Brain microvascular endothelial cell (primary cell): ENCODE measurements at regions not wholly inside any gene's neighbourhood (a gene's known extent, or its start where the extent isn't known, plus 50 kb on each side); places are given as distances from the start of the nearest gene placed in this dataset.

Experiments used
- DNase-seq: peaks from one replicate; pipeline ENCODE4 v3.0.0-alpha.2; 2020
- H3K27ac ChIP-seq: fragments of 250-450 bp; sonication (Bioruptor Pico); 2 replicates; pipeline ENCODE4 v1.5.1; 2020; ENCODE audit warnings: mild to moderate bottlenecking, moderate library complexity
- H3K27me3 ChIP-seq: fragments of 250-450 bp; sonication (Bioruptor Pico); replicated peaks from 2 replicates; pipeline ENCODE4 v1.5.1; 2020; ENCODE audit warnings: mild to moderate bottlenecking
- H3K36me3 ChIP-seq: fragments of 250-450 bp; sonication (Bioruptor Pico); replicated peaks from 2 replicates; pipeline ENCODE4 v1.5.1; 2020; ENCODE audit warnings: mild to moderate bottlenecking
- H3K4me3 ChIP-seq: 2 replicates; pipeline ENCODE4 v1.5.1; 2011; ENCODE audit warnings: low read depth, mild to moderate bottlenecking, control low read depth, low read length, moderate library complexity
- in situ Hi-C: cut with HindIII; loops from 2 replicates; pipeline ENCODE4 v1.10.0; 2017; ENCODE audit warnings: low sequenced_read_pairs, low pct_ligation_motif_present
- TF ChIP-seq, protein P1 (sequence below): IDR thresholded peaks from 2 replicates; pipeline ENCODE4 v1.5.1; 2011; ENCODE audit warnings: low read depth, mild to moderate bottlenecking, moderate library complexity, low read length, control low read depth, inconsistent platforms; ENCODE audit errors: missing control alignments

- in situ Hi-C loops = no loop called here
- Histone ChIP-seq H3K36me3 (no peaks in the 10 kb centered on the region), H3K4me3 (no peak overlapping the region), H3K27ac (no peak overlapping the region), H3K27me3 (no peaks in the 10 kb centered on the region)
- no peak for DNase-seq
- TF ChIP-seq, protein P1, sequence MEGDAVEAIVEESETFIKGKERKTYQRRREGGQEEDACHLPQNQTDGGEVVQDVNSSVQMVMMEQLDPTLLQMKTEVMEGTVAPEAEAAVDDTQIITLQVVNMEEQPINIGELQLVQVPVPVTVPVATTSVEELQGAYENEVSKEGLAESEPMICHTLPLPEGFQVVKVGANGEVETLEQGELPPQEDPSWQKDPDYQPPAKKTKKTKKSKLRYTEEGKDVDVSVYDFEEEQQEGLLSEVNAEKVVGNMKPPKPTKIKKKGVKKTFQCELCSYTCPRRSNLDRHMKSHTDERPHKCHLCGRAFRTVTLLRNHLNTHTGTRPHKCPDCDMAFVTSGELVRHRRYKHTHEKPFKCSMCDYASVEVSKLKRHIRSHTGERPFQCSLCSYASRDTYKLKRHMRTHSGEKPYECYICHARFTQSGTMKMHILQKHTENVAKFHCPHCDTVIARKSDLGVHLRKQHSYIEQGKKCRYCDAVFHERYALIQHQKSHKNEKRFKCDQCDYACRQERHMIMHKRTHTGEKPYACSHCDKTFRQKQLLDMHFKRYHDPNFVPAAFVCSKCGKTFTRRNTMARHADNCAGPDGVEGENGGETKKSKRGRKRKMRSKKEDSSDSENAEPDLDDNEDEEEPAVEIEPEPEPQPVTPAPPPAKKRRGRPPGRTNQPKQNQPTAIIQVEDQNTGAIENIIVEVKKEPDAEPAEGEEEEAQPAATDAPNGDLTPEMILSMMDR = no peak
These were observed 156.7 kb upstream of the PLET1 start for GRCh38 chr11:112417339-112417738.

DNA sequence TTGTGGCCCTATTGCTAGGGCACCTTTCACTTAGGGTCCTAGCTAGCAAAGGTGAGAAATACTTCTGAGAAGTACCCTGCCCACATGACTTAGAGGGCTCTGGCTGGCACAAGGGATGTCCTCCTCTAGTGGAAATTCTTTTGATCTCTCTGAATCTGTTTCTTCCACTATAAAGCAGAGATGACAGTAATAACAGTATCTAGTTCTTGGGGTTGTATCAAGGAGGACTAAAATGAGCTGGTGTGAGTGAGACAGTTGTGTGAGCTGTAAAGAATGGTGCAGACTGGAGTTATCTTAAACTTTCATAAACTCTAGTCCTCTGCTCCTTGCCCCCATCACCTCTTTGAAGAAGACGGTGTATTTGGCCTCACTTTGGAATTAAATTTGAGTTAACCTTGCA is 157.8 kb upstream of the PLET1 start:
- TF ChIP-seq, protein P1 = no peak
- no peak for DNase-seq
- Histone ChIP-seq H3K36me3 (no peaks in the 10 kb centered on the region), H3K27ac (no peak overlapping the region), H3K27me3 (no peaks in the 10 kb centered on the region), H3K4me3 (no peak overlapping the region)
- in situ Hi-C loops = no loop called here

GRCh38 chr11:112421879-112422278 is 161.2 kb upstream of the PLET1 start:
- Histone ChIP-seq H3K4me3 (no peak overlapping the region), H3K27me3 (no peaks in the 10 kb centered on the region), H3K27ac (no peak overlapping the region), H3K36me3 (no peaks in the 10 kb centered on the region)
- in situ Hi-C loops = no loop called here
- DNase-seq = no peak
- TF ChIP-seq, protein P1 = no peak

DNA sequence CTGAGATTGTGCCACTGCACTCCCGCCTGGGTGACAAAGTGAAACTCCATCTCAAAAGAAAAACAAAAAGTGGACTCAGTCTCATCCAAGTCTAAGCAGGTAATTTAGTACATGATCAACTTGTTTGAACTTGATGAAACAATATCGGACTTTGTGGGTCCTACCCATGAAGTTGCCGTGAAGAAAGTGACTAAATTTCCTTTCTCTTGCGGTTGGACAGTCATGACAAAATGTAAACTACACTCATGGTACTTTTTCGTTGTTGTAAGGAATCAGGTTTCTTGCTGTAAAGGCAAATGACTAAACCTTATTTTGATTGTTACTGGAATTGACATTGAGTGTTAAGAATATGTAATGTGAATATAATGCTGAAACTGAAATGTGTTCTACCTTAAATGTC is 164.5 kb upstream of the PLET1 start:
- no peaks in the 10 kb centered on the region for H3K36me3 ChIP-seq
- H3K4me3 ChIP-seq = no peak overlapping the region
- TF ChIP-seq, protein P1 = no peak
- no peak for DNase-seq
- in situ Hi-C loops = no loop called here
- no peaks in the 10 kb centered on the region for H3K27me3 ChIP-seq
- H3K27ac ChIP-seq = no peak overlapping the region

- DNase-seq = no peak
- TF ChIP-seq, protein P1 = no peak
- Histone ChIP-seq H3K36me3 (no peaks in the 10 kb centered on the region), H3K4me3 (no peak overlapping the region), H3K27me3 (no peaks in the 10 kb centered on the region), H3K27ac (no peak overlapping the region)
- in situ Hi-C loops = no loop called here
These were observed 176.4 kb upstream of the PLET1 start for GRCh38 chr11:112437096-112437495.

DNA sequence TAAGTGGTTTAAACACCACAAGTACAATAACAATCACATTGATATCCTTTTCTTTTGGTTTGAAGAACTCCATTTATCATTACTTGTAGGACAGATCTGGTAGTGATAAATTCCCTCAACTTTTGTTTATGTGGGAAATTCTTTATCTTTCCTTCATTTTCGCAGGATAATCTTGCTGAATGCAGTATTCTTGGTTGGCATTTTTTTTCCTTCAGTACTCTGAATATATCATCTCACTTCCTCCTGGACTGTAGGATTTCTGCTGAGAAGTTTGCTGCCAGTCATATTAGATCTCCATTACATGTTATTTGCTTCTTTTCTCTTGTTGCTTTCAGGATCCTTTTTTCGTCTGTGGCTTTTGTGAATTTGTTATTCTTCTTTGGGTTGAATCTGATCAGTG is 179.0 kb upstream of the PLET1 start:
- DNase-seq = no peak
- TF ChIP-seq, protein P1 = no peak
- Histone ChIP-seq H3K4me3 (no peak overlapping the region), H3K36me3 (no peaks in the 10 kb centered on the region), H3K27ac (no peak overlapping the region), H3K27me3 (no peaks in the 10 kb centered on the region)
- in situ Hi-C loops = no loop called here
